ENCODE measurements at regions not wholly inside any gene's neighbourhood (a gene's known extent, or its start where the extent isn't known, plus 50 kb on each side); places are given as distances from the start of the nearest gene placed in this dataset.

- ATAC-seq (no peak), DNase-seq (ENCODE audit: low spot score) (no peak)
- CTCF ChIA-PET = no interaction called here
- Mint-ChIP-seq H3K9me3 (peaks cover 7% of the 10 kb centered on the region; the same call in 1 of the 2 replicates), H3K4me3 (no peak overlapping the region), H3K27ac (no peak overlapping the region), H3K36me3 (no peaks in the 10 kb centered on the region), H3K4me1 (no peaks in the 10 kb centered on the region), H3K27me3 (ENCODE audit: low read depth) (no peaks in the 10 kb centered on the region)
- TF ChIP-seq CBFB (CRISPR knock-in tag; IDR thresholded peaks at IDR 0.05; ENCODE audit: low read depth) = no peak
- no peak for TF ChIP-seq ARID4B (CRISPR knock-in tag; IDR thresholded peaks at IDR 0.05; ENCODE audit: borderline replicate concordance)
- no peak for TF ChIP-seq OVOL2 (CRISPR knock-in tag; IDR thresholded peaks at IDR 0.05; ENCODE audit: borderline replicate concordance)
- no peak for TF ChIP-seq SOX15 (CRISPR knock-in tag; IDR thresholded peaks at IDR 0.05)
- no peak for TF ChIP-seq ATF3 (CRISPR knock-in tag; conservative IDR thresholded peaks at IDR 0.05)
- TF ChIP-seq ZNF263 (CRISPR knock-in tag; IDR thresholded peaks at IDR 0.05; ENCODE audit: low read depth) = no peak
- no peak for TF ChIP-seq PRDM15 (CRISPR knock-in tag; IDR thresholded peaks at IDR 0.05)
- TF ChIP-seq CTCF (IDR thresholded peaks at IDR 0.05) = no peak
- TF ChIP-seq TEAD1 (CRISPR knock-in tag; IDR thresholded peaks at IDR 0.05) = no peak
- POLR2A ChIA-PET = no interaction called here
Measured at GRCh38 chr4:100879471-100879870, 361.6 kb upstream of the EMCN start.

GRCh38 chr4:100876546-100876945, 358.7 kb upstream of the EMCN start:
- CTCF ChIA-PET = no interaction called here
- Mint-ChIP-seq H3K36me3 (no peaks in the 10 kb centered on the region), H3K4me3 (no peak overlapping the region), H3K4me1 (peaks cover 11% of the 10 kb centered on the region), H3K9me3 (peaks cover 7% of the 10 kb centered on the region; the same call in 1 of the 2 replicates), H3K27ac (no peak overlapping the region), H3K27me3 (ENCODE audit: low read depth) (no peaks in the 10 kb centered on the region)
- POLR2A ChIA-PET = no interaction called here
- no peak for ATAC-seq
- DNase-seq (ENCODE audit: low spot score) = no peak
- no peak for TF ChIP-seq ATF6 (CRISPR knock-in tag; IDR thresholded peaks at IDR 0.05)
